ENCODE measurements at regions not wholly inside any gene's neighbourhood (a gene's known extent, or its start where the extent isn't known, plus 50 kb on each side); places are given as distances from the start of the nearest gene placed in this dataset.
A peak's percentile ranks its signal among the peaks of the same experiment; 100 is the strongest.

GRCh38 chr3:106631373-106632108 lies 745.7 kb upstream of the CCDC54 start:
- no peak overlapping the region for H3K9ac ChIP-seq (ENCODE audit: insufficient read depth in 1 of 2, low read length in 2 of 2)
- peaks cover 0 to 16% (median 10%) of the 10 kb centered on the region in 5 donors for H3K4me1 ChIP-seq (ENCODE audit: control insufficient read depth in 5 of 5, insufficient read depth in 5 of 5, low read length in 5 of 5)
- ATAC-seq (ENCODE audit: insufficient read depth, low FRiP score) (no peak), DNase-seq (peak; percentile 19 to 60 (median 24))
- no peak for TF ChIP-seq CTCF (IDR thresholded peaks at IDR 0.05; ENCODE audit: control extremely low read depth, extremely low read depth)
- H3K36me3 ChIP-seq (ENCODE audit: control insufficient read depth in 4 of 4, insufficient read depth in 4 of 4, low read length in 4 of 4) = no peaks in the 10 kb centered on the region
- no peaks in the 10 kb centered on the region for H3K27me3 ChIP-seq (ENCODE audit: control insufficient read depth in 3 of 3, insufficient read depth in 3 of 3, low read length in 2 of 3)
- no peak overlapping the region for H3K27ac ChIP-seq (ENCODE audit: low read depth in 1 of 2, low read length in 1 of 2)
- 71 to 88% methylated on average over 11 of the region's 11 CpGs for WGBS, 2 donors
- H3K4me3 ChIP-seq = no peak overlapping the region
- no peaks in the 10 kb centered on the region for H3K9me3 ChIP-seq (ENCODE audit: control insufficient read depth in 4 of 4, insufficient read depth in 3 of 4, low read length in 3 of 4)

GRCh38 chr3:106635271-106635670 lies 742.0 kb upstream of the CCDC54 start:
- H3K9ac ChIP-seq (ENCODE audit: insufficient read depth in 1 of 2, low read length in 2 of 2) = no peak overlapping the region
- no peak for TF ChIP-seq CTCF (IDR thresholded peaks at IDR 0.05; ENCODE audit: control extremely low read depth, extremely low read depth)
- H3K4me1 ChIP-seq (ENCODE audit: control insufficient read depth in 5 of 5, insufficient read depth in 5 of 5, low read length in 5 of 5) = no peaks in the 10 kb centered on the region
- 55 to 56% methylated on average over 3 of the region's 3 CpGs for WGBS, 2 donors
- H3K27me3 ChIP-seq (ENCODE audit: control insufficient read depth in 3 of 3, insufficient read depth in 3 of 3, low read length in 2 of 3) = no peaks in the 10 kb centered on the region
- H3K36me3 ChIP-seq (ENCODE audit: control insufficient read depth in 4 of 4, insufficient read depth in 4 of 4, low read length in 4 of 4) = no peaks in the 10 kb centered on the region
- no peak overlapping the region for H3K4me3 ChIP-seq
- H3K9me3 ChIP-seq (ENCODE audit: control insufficient read depth in 4 of 4, insufficient read depth in 3 of 4, low read length in 3 of 4) = no peaks in the 10 kb centered on the region
- H3K27ac ChIP-seq (ENCODE audit: low read depth in 1 of 2, low read length in 1 of 2) = no peak overlapping the region
- no peak for DNase-seq
- no peak for ATAC-seq (ENCODE audit: insufficient read depth, low FRiP score)

- DNase-seq (no peak), ATAC-seq (ENCODE audit: insufficient read depth, low FRiP score) (no peak)
- no peaks in the 10 kb centered on the region for H3K9me3 ChIP-seq (ENCODE audit: control insufficient read depth in 4 of 4, insufficient read depth in 3 of 4, low read length in 3 of 4)
Measured at GRCh38 chr3:106635826-106636225, 741.4 kb upstream of the CCDC54 start.

More at GRCh38 chr3:106635826-106636225, 741.4 kb upstream of the CCDC54 start:
- no peaks in the 10 kb centered on the region for H3K36me3 ChIP-seq (ENCODE audit: control insufficient read depth in 4 of 4, insufficient read depth in 4 of 4, low read length in 4 of 4)
- no peak overlapping the region for H3K9ac ChIP-seq (ENCODE audit: insufficient read depth in 1 of 2, low read length in 2 of 2)
- H3K4me3 ChIP-seq = no peak overlapping the region
- 79 to 86% methylated on average over 3 of the region's 3 CpGs for WGBS, 2 donors
- H3K4me1 ChIP-seq (ENCODE audit: control insufficient read depth in 5 of 5, insufficient read depth in 5 of 5, low read length in 5 of 5) = no peaks in the 10 kb centered on the region
- H3K27me3 ChIP-seq (ENCODE audit: control insufficient read depth in 3 of 3, insufficient read depth in 3 of 3, low read length in 2 of 3) = no peaks in the 10 kb centered on the region
- no peak for TF ChIP-seq CTCF (IDR thresholded peaks at IDR 0.05; ENCODE audit: control extremely low read depth, extremely low read depth)
- no peak overlapping the region for H3K27ac ChIP-seq (ENCODE audit: low read depth in 1 of 2, low read length in 1 of 2)
